ENCODE measurements at regions not wholly inside any gene's neighbourhood (a gene's known extent, or its start where the extent isn't known, plus 50 kb on each side); places are given as distances from the start of the nearest gene placed in this dataset.
A peak's percentile ranks its signal among the peaks of the same experiment; 100 is the strongest.
"Not testable (repeated sequence)": the region's sequence is repeated elsewhere in the genome, so short reads cannot be mapped to it uniquely, and the experiment has no call there.

GRCh38 chr12:20000229-20000849 lies 368.0 kb upstream of the PDE3A start:
- no peaks in the 10 kb centered on the region for H3K36me3 Mint-ChIP-seq (ENCODE audit: unreplicated experiment)
- H3K27ac Mint-ChIP-seq (ENCODE audit: unreplicated experiment), result no peak overlapping the region
- H3K27me3 Mint-ChIP-seq (ENCODE audit: unreplicated experiment), result no peaks in the 10 kb centered on the region
- H3K4me3 Mint-ChIP-seq (ENCODE audit: unreplicated experiment), result no peak overlapping the region
- H3K9me3 Mint-ChIP-seq (ENCODE audit: unreplicated experiment), result peaks cover 2% of the 10 kb centered on the region
- no peak for DNase-seq
- no peaks in the 10 kb centered on the region for H3K4me1 Mint-ChIP-seq (ENCODE audit: low read depth, unreplicated experiment)
- TF ChIP-seq, protein P1, sequence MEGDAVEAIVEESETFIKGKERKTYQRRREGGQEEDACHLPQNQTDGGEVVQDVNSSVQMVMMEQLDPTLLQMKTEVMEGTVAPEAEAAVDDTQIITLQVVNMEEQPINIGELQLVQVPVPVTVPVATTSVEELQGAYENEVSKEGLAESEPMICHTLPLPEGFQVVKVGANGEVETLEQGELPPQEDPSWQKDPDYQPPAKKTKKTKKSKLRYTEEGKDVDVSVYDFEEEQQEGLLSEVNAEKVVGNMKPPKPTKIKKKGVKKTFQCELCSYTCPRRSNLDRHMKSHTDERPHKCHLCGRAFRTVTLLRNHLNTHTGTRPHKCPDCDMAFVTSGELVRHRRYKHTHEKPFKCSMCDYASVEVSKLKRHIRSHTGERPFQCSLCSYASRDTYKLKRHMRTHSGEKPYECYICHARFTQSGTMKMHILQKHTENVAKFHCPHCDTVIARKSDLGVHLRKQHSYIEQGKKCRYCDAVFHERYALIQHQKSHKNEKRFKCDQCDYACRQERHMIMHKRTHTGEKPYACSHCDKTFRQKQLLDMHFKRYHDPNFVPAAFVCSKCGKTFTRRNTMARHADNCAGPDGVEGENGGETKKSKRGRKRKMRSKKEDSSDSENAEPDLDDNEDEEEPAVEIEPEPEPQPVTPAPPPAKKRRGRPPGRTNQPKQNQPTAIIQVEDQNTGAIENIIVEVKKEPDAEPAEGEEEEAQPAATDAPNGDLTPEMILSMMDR (IDR thresholded peaks at IDR 0.05; ENCODE audit: partially characterized antibody, unreplicated experiment), result no peak

DNA sequence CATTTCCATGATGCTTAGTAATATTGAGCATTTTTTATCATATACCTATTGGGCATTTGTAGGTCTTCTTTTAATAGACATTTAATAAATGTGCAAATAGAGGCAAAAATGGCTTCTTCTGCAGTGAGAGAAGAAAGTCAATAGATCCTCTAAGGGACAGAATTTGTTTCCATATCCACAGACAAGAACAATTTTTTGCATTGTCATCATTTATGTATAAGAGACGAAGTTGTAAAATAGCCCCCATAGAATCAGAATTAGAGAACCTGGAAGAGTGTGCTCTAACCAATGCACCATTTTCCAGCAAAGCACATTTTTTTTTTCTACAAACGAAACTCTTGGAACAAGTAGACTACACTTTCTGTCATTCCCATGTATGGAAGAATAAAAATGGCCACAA lies 365.1 kb upstream of the PDE3A start:
- peaks cover 5% of the 10 kb centered on the region for H3K9me3 Mint-ChIP-seq (ENCODE audit: unreplicated experiment)
- H3K36me3 Mint-ChIP-seq (ENCODE audit: unreplicated experiment), result no peaks in the 10 kb centered on the region
- H3K4me1 Mint-ChIP-seq (ENCODE audit: low read depth, unreplicated experiment), result peaks cover 6% of the 10 kb centered on the region
- no peaks in the 10 kb centered on the region for H3K27me3 Mint-ChIP-seq (ENCODE audit: unreplicated experiment)
- no peak for DNase-seq
- TF ChIP-seq, protein P1 (IDR thresholded peaks at IDR 0.05; ENCODE audit: partially characterized antibody, unreplicated experiment), result no peak
- H3K4me3 Mint-ChIP-seq (ENCODE audit: unreplicated experiment), result no peak overlapping the region
- no peak overlapping the region for H3K27ac Mint-ChIP-seq (ENCODE audit: unreplicated experiment)

- peaks cover 3% of the 10 kb centered on the region for H3K9me3 Mint-ChIP-seq (ENCODE audit: unreplicated experiment)
- H3K36me3 Mint-ChIP-seq (ENCODE audit: unreplicated experiment), result peaks cover 4% of the 10 kb centered on the region
- H3K4me1 Mint-ChIP-seq (ENCODE audit: low read depth, unreplicated experiment), result peaks cover 6% of the 10 kb centered on the region
- DNase-seq, result no peak
- no peak overlapping the region for H3K27ac Mint-ChIP-seq (ENCODE audit: unreplicated experiment)
- TF ChIP-seq, protein P1 (IDR thresholded peaks at IDR 0.05; ENCODE audit: partially characterized antibody, unreplicated experiment), result no peak
- H3K4me3 Mint-ChIP-seq (ENCODE audit: unreplicated experiment), result no peak overlapping the region
- no peaks in the 10 kb centered on the region for H3K27me3 Mint-ChIP-seq (ENCODE audit: unreplicated experiment)
These were observed 363.4 kb upstream of the PDE3A start for GRCh38 chr12:20004952-20005351.

DNA sequence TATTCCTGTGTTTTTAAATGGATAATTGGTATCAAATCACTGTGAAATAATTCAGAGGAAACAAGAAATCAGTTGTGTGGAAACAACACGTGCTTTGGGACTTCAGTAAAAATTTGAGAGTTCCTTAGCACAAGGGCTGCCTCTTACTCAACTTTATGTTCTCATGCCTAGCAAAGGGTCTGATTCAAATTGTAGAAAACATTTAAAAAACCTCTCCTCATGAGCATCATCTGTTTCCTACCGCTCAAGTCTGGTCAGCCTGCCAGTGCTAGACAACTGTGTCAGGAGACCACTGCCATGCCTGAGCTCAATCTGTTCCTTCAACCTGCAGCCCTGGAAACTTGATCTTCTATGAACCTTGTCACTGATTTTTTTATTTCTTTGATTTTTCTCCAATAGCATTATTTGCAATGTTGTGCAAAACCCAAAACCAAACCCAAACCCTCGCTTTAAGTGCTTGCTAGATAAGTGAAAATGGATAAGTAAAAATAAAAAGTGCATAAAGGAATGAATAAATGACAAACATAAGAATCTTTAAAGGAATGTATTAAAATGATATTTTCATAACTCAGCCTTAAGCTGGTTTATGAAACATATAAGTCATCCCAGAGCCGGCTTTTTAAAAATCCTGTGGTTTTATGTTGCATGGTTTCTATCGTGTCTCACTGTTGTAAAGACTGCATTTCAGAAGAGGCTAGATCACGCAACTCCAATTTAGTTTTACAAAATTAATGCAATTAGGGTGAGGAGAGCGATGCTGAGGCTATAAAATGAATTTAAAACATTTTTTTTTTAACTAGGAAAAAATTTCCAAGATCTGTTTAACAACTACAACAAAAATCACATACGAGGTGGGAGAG lies 361.2 kb upstream of the PDE3A start:
- Mint-ChIP-seq H3K27ac (ENCODE audit: unreplicated experiment) (peak overlapping the region; percentile 28), H3K9me3 (ENCODE audit: unreplicated experiment) (peaks cover 3% of the 10 kb centered on the region), H3K4me3 (ENCODE audit: unreplicated experiment) (no peak overlapping the region), H3K27me3 (ENCODE audit: unreplicated experiment) (no peaks in the 10 kb centered on the region), H3K36me3 (ENCODE audit: unreplicated experiment) (peaks cover 4% of the 10 kb centered on the region), H3K4me1 (ENCODE audit: low read depth, unreplicated experiment) (peaks cover 6% of the 10 kb centered on the region)
- DNase-seq, result no peak
- TF ChIP-seq, protein P1 (IDR thresholded peaks at IDR 0.05; ENCODE audit: partially characterized antibody, unreplicated experiment), result no peak

DNA sequence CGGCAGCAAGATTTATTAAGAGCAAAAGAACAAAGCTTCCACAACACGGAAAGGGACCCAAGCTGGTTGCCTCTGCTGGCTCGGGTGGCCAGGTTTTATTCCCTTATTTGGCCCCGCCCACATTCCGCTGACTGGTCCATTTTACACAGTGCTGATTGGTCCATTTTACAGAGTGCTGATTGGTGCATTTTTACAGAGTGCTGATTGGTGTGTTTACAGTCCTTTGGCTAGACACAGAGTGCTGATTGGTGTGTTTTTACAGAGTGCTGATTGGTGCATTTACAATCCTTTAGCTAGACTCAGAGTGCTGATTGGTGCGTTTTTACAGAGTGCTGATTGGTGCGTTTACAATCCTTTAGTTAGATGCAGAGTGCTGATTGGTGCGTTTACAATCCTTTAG lies 358.4 kb upstream of the PDE3A start:
- not testable (repeated sequence) for H3K4me1 Mint-ChIP-seq (ENCODE audit: low read depth, unreplicated experiment); H3K4me3 Mint-ChIP-seq (ENCODE audit: unreplicated experiment)

More for the DNA sequence above, 358.4 kb upstream of the PDE3A start:
- DNase-seq; H3K27ac Mint-ChIP-seq (ENCODE audit: unreplicated experiment); H3K27me3 Mint-ChIP-seq (ENCODE audit: unreplicated experiment); H3K36me3 Mint-ChIP-seq (ENCODE audit: unreplicated experiment); H3K9me3 Mint-ChIP-seq (ENCODE audit: unreplicated experiment): not testable (repeated sequence)
